Panc1 (cell line): ENCODE measurements at regions not wholly inside any gene's neighbourhood (a gene's known extent, or its start where the extent isn't known, plus 50 kb on each side); places are given as distances from the start of the nearest gene placed in this dataset.

Experiments used
- ATAC-seq: fragments of 200-7000 bp; cut with Tn5 transposase; 2 replicates; pipeline ENCODE4 v1.9.1; 2020; ENCODE audit warnings: mild to moderate bottlenecking, moderate library complexity
- BruUV-seq: library from RNA; stranded (reverse); fragments of 400-500 nt; replicated peaks from 2 replicates; lab custom pipeline; 2021; lab: Mats Ljungman, UMichigan
- CTCF ChIA-PET: fragments of 300-600 bp; sonication (Branson Sonifier 250); formaldehyde crosslinking; loops from one replicate; lab custom pipeline; 2022; ENCODE audit warnings: antibody characterized with exemption; lab: Charles Lee
- POLR2A ChIA-PET: fragments of 300-600 bp; sonication (Branson Sonifier 250); formaldehyde crosslinking; loops from one replicate; lab custom pipeline; 2022; ENCODE audit warnings: antibody characterized with exemption; lab: Charles Lee
- DNase-seq: peaks from one replicate; pipeline ENCODE4 v3.0.0-alpha.2; 2010; ENCODE audit warnings: low read depth, low spot score
- H3K27ac ChIP-seq: 2 replicates; pipeline ENCODE4 v1.5.1; 2011; ENCODE audit warnings: mild to moderate bottlenecking, low read length, inconsistent platforms
- H3K27me3 ChIP-seq: fragments of 200-500 bp; sonication (Bioruptor generic); 2 replicates; pipeline ENCODE4 v1.6.0; 2014; ENCODE audit warnings: low read length, inconsistent platforms; ENCODE audit not compliant: control insufficient read depth, insufficient read depth
- H3K36me3 ChIP-seq: fragments of 200-500 bp; sonication (Bioruptor generic); 2 replicates; pipeline ENCODE4 v1.5.1; 2014; ENCODE audit warnings: inconsistent platforms, mild to moderate bottlenecking, low read length, moderate library complexity; ENCODE audit not compliant: control insufficient read depth, insufficient read depth
- H3K4me1 ChIP-seq: 2 replicates; pipeline ENCODE4 v1.5.1; 2011; ENCODE audit warnings: inconsistent platforms, mild to moderate bottlenecking, low read length, moderate library complexity; ENCODE audit not compliant: control insufficient read depth, insufficient read depth
- H3K4me3 ChIP-seq, 2 experiments: 2 replicates each; pipeline ENCODE4 v1.5.1; 2011 to 2012; ENCODE audit warnings: low read depth in 2 of 2, low read length in 2 of 2, mild to moderate bottlenecking in 2 of 2, inconsistent platforms in 1 of 2, moderate library complexity in 1 of 2
- H3K9me3 ChIP-seq: fragments of 200-500 bp; sonication (Bioruptor generic); 2 replicates; pipeline ENCODE4 v1.5.1; 2014; ENCODE audit warnings: low read depth, mild to moderate bottlenecking, inconsistent platforms, low read length, moderate library complexity; ENCODE audit not compliant: control insufficient read depth, insufficient read depth
- CTCF ChIP-seq: fragments of 450-650 bp; IDR thresholded peaks from 2 replicates; pipeline ENCODE4 v1.5.1; 2017; ENCODE audit warnings: mild to moderate bottlenecking
- POLR2AphosphoS5 ChIP-seq: IDR thresholded peaks from 2 replicates; pipeline ENCODE4 v1.6.1; 2012; ENCODE audit warnings: mild to moderate bottlenecking, low read depth, low read length, moderate library complexity
- REST ChIP-seq, 2 experiments: IDR thresholded peaks; 2 replicates each; pipeline ENCODE4 v1.6.1; 2011 to 2012; ENCODE audit warnings: low read depth in 2 of 2, control low read depth in 1 of 2, low read length in 1 of 2, mild to moderate bottlenecking in 1 of 2, moderate library complexity in 1 of 2; ENCODE audit not compliant: insufficient read depth in 1 of 2
- SIN3A ChIP-seq: IDR thresholded peaks from 2 replicates; pipeline ENCODE4 v1.6.1; 2012; ENCODE audit warnings: low read depth, mild to moderate bottlenecking, low read length, moderate library complexity, borderline replicate concordance; ENCODE audit not compliant: insufficient read depth
- TCF7L2 ChIP-seq: IDR thresholded peaks from 2 replicates; pipeline ENCODE4 v1.6.1; 2011; ENCODE audit warnings: mild to moderate bottlenecking, low read depth, low read length, inconsistent platforms
- in situ Hi-C: cut with HindIII; loops from 2 replicates; pipeline ENCODE4 v1.10.0; 2016; ENCODE audit warnings: low sequenced_read_pairs, low pct_unique_long_range_greater_than_20kb
- intact Hi-C: fragments of 100-400 bp; cut with micrococcal nuclease; formaldehyde crosslinking; loops from one replicate; pipeline ENCODE4 v1.10.0; 2022; ENCODE audit not compliant: unreplicated experiment

- H3K27me3 ChIP-seq, result no peaks in the 10 kb centered on the region
- TF ChIP-seq POLR2AphosphoS5 (no peak), CTCF (no peak), SIN3A (no peak), TCF7L2 (no peak), REST (IDR thresholded peaks at IDR 0.05; ENCODE audit: insufficient read depth in 1 of 2, low read depth in 2 of 2, low read length in 1 of 2) (no peak)
- no peaks in the 10 kb centered on the region for H3K36me3 ChIP-seq
- ATAC-seq (no peak), DNase-seq (no peak)
- H3K9me3 ChIP-seq, result no peaks in the 10 kb centered on the region
- ChIA-PET POLR2A (no interaction called here), CTCF (no interaction called here)
- H3K4me1 ChIP-seq, result no peaks in the 10 kb centered on the region
- in situ Hi-C loops (no loop called here), intact Hi-C loops (no loop called here)
- no TSS peak for BruUV-seq
- no peak overlapping the region for H3K4me3 ChIP-seq
- no peak overlapping the region for H3K27ac ChIP-seq
These were observed 575.2 kb upstream of the SYNCRIP start for GRCh38 chr6:86217906-86218305.

GRCh38 chr6:86215323-86215722, 572.6 kb upstream of the SYNCRIP start:
- Histone ChIP-seq H3K9me3 (no peaks in the 10 kb centered on the region), H3K4me3 (no peak overlapping the region), H3K27me3 (no peaks in the 10 kb centered on the region), H3K36me3 (no peaks in the 10 kb centered on the region), H3K4me1 (no peaks in the 10 kb centered on the region), H3K27ac (no peak overlapping the region)
- BruUV-seq, result no TSS peak
- intact Hi-C loops, result no loop called here
- DNase-seq, result no peak
- ATAC-seq, result no peak
- POLR2A ChIA-PET, result interaction anchor here (0.7 kb wide), 1 partner anchor 1123 kb away, joined by 4 read pairs; no protein-coding TSS in a partner anchor
- in situ Hi-C loops, result no loop called here
- TF ChIP-seq POLR2AphosphoS5, result no peak
- CTCF ChIA-PET, result no interaction called here

- no peaks in the 10 kb centered on the region for H3K4me1 ChIP-seq
- H3K4me3 ChIP-seq, result no peak overlapping the region
- ChIA-PET POLR2A (no interaction called here), CTCF (no interaction called here)
- no peak for TF ChIP-seq SIN3A
- no peak for TF ChIP-seq TCF7L2
- TF ChIP-seq POLR2AphosphoS5, result no peak
- TF ChIP-seq REST (IDR thresholded peaks at IDR 0.05; ENCODE audit: insufficient read depth in 1 of 2, low read depth in 2 of 2, low read length in 1 of 2), result no peak
- no peak for TF ChIP-seq CTCF
- H3K36me3 ChIP-seq, result no peaks in the 10 kb centered on the region
- no TSS peak for BruUV-seq
- intact Hi-C loops, result no loop called here
- DNase-seq (no peak), ATAC-seq (no peak)
- in situ Hi-C loops, result no loop called here
- H3K27me3 ChIP-seq, result no peaks in the 10 kb centered on the region
- no peak overlapping the region for H3K27ac ChIP-seq
- H3K9me3 ChIP-seq, result no peaks in the 10 kb centered on the region
These were observed 563.3 kb upstream of the SYNCRIP start for GRCh38 chr6:86205980-86206379.
